Lung (tissue), 11 donors: ENCODE measurements at regions not wholly inside any gene's neighbourhood (a gene's known extent, or its start where the extent isn't known, plus 50 kb on each side); places are given as distances from the start of the nearest gene placed in this dataset.
"Not testable (repeated sequence)": the region's sequence is repeated elsewhere in the genome, so short reads cannot be mapped to it uniquely, and the experiment has no call there.

Source experiments
- ATAC-seq: fragments of 200-7000 bp; cut with Tn5 transposase; one replicate; pipeline ENCODE4 v1.9.1; 2020; ENCODE audit warnings: moderate number of reproducible peaks; ENCODE audit not compliant: insufficient read depth, low FRiP score
- DNase-seq, 3 donors: peaks; one replicate each; pipeline ENCODE4 v3.0.0-alpha.2; 2013 to 2017
- H3K27ac ChIP-seq, 2 donors: one replicate each; pipeline ENCODE4 v1.5.1; 2013; ENCODE audit warnings: mild to moderate bottlenecking in 2 of 2, moderate library complexity in 2 of 2, control low read depth in 1 of 2, inconsistent platforms in 1 of 2, low read depth in 1 of 2, low read length in 1 of 2
- H3K27me3 ChIP-seq, 3 donors: one replicate each; pipeline ENCODE4 v1.5.1; 2013; ENCODE audit warnings: low read length in 2 of 3; ENCODE audit not compliant: control insufficient read depth in 3 of 3, insufficient read depth in 3 of 3
- H3K36me3 ChIP-seq, 4 donors: one replicate each; pipeline ENCODE4 v1.5.1; 2013; ENCODE audit warnings: low read length in 4 of 4, mild to moderate bottlenecking in 1 of 4, moderate library complexity in 1 of 4; ENCODE audit not compliant: control insufficient read depth in 4 of 4, insufficient read depth in 4 of 4
- H3K4me1 ChIP-seq, 5 donors: one replicate each; pipeline ENCODE4 v1.5.1; 2013; ENCODE audit warnings: low read length in 5 of 5, mild to moderate bottlenecking in 2 of 5, moderate library complexity in 1 of 5; ENCODE audit not compliant: control insufficient read depth in 5 of 5, insufficient read depth in 5 of 5
- H3K4me3 ChIP-seq: one replicate; pipeline ENCODE4 v1.5.1; 2013; ENCODE audit warnings: mild to moderate bottlenecking, control low read depth, moderate library complexity
- H3K9ac ChIP-seq, 2 donors: one replicate each; pipeline ENCODE4 v1.5.1; 2013; ENCODE audit warnings: low read length in 2 of 2, control low read depth in 1 of 2; ENCODE audit not compliant: insufficient read depth in 1 of 2
- H3K9me3 ChIP-seq, 4 donors: one replicate each; pipeline ENCODE4 v1.5.1; 2013; ENCODE audit warnings: low read length in 3 of 4, mild to moderate bottlenecking in 1 of 4, moderate library complexity in 1 of 4; ENCODE audit not compliant: control insufficient read depth in 4 of 4, insufficient read depth in 3 of 4
- CTCF ChIP-seq: IDR thresholded peaks from 2 replicates; pipeline ENCODE4 v1.5.1; 2012; ENCODE audit warnings: mild to moderate bottlenecking; ENCODE audit errors: control extremely low read depth, extremely low read depth
- WGBS, 2 donors: extraction: QIAGEN DNeasy Blood & Tissue Kit; methylation state at CpG; one replicate each; pipeline ENCODE4 v1.1.7; 2013; 5-methylcytosine and 5-hydroxymethylcytosine counted together
- donor health status: control.
- donor health status: control.
- donor health status: Bipolar disorder and iron deficiency.
- donor health status: healthy.
- donor health status: DM: yes; HTN: yes; CAD: no.

- no peak overlapping the region for H3K4me3 ChIP-seq
- no peak overlapping the region for H3K9ac ChIP-seq
- H3K27me3 ChIP-seq, result no peaks in the 10 kb centered on the region
- no peaks in the 10 kb centered on the region for H3K4me1 ChIP-seq
- H3K36me3 ChIP-seq, result no peaks in the 10 kb centered on the region
- no peak for TF ChIP-seq CTCF
- no peak for DNase-seq
- no peaks in the 10 kb centered on the region for H3K9me3 ChIP-seq
- H3K27ac ChIP-seq, result no peak overlapping the region
- ATAC-seq, result no peak
- 88 to 91% methylated on average over 16 of the region's 16 CpGs for WGBS, 2 donors
Observed at GRCh38 chr14:25680934-25681333, 631.0 kb upstream of the STXBP6 start.

GRCh38 chr14:25680511-25680910 is 630.6 kb upstream of the STXBP6 start:
- H3K4me3 ChIP-seq, ATAC-seq, H3K27ac ChIP-seq, H3K4me1 ChIP-seq, DNase-seq, H3K9ac ChIP-seq, H3K9me3 ChIP-seq, H3K27me3 ChIP-seq, H3K36me3 ChIP-seq: not testable (repeated sequence)
- WGBS, 2 donors, result 89 to 93% methylated on average over 4 of the region's 4 CpGs

- ATAC-seq (no peak), DNase-seq (no peak)
- Histone ChIP-seq H3K9ac (no peak overlapping the region), H3K4me1 (no peaks in the 10 kb centered on the region), H3K36me3 (no peaks in the 10 kb centered on the region), H3K4me3 (no peak overlapping the region), H3K27ac (no peak overlapping the region), H3K9me3 (no peaks in the 10 kb centered on the region), H3K27me3 (no peaks in the 10 kb centered on the region)
- 64 to 73% methylated on average over 3 of the region's 3 CpGs for WGBS, 2 donors
- no peak for TF ChIP-seq CTCF
Observed at GRCh38 chr14:25677111-25677510, 627.2 kb upstream of the STXBP6 start.

GRCh38 chr14:25667387-25667786 is 617.4 kb upstream of the STXBP6 start:
- WGBS, 2 donors, result 45 to 53% methylated on average over 2 of the region's 2 CpGs
- no peaks in the 10 kb centered on the region for H3K4me1 ChIP-seq
- no peak for ATAC-seq
- H3K27ac ChIP-seq, result no peak overlapping the region
- no peaks in the 10 kb centered on the region for H3K27me3 ChIP-seq
- DNase-seq, result no peak
- TF ChIP-seq CTCF, result no peak
- H3K9ac ChIP-seq, result no peak overlapping the region
- H3K36me3 ChIP-seq, result no peaks in the 10 kb centered on the region
- no peaks in the 10 kb centered on the region for H3K9me3 ChIP-seq
- no peak overlapping the region for H3K4me3 ChIP-seq
